HepG2 (cell line): ENCODE measurements at regions not wholly inside any gene's neighbourhood (a gene's known extent, or its start where the extent isn't known, plus 50 kb on each side); places are given as distances from the start of the nearest gene placed in this dataset.

ENCODE experiments used
- ATAC-seq: fragments of 200-7000 bp; cut with Tn5 transposase; 3 replicates; pipeline ENCODE4 v1.9.1; 2020; ENCODE audit warnings: mild to moderate bottlenecking, moderate library complexity
- BruUV-seq: library from RNA; stranded (reverse); fragments of 400-500 nt; replicated peaks from 2 replicates; lab custom pipeline; 2021; lab: Mats Ljungman, UMichigan
- CTCF ChIA-PET: fragments of 300-600 bp; formaldehyde crosslinking; extraction: SDS; loops from one replicate; lab custom pipeline; 2021; ENCODE audit warnings: low total read pairs, inconsistent platforms, low intra/inter-chr PET ratio; lab: Yijun Ruan, JAX
- POLR2A ChIA-PET: fragments of 350-600 bp; sonication (Branson Sonifier 250); formaldehyde crosslinking; loops from one replicate; lab custom pipeline; 2020; ENCODE audit warnings: antibody characterized with exemption, inconsistent platforms; lab: Yijun Ruan, JAX
- DNase-seq: peaks from one replicate; pipeline ENCODE4 v3.0.0-alpha.2; 2015; ENCODE audit warnings: low spot score
- FAIRE-seq: peaks from 3 replicates; lab custom pipeline; 2011; peaks lifted over from hg19 to GRCh38; lab: Jason Lieb, UNC
- H2AFZ ChIP-seq: one replicate; pipeline ENCODE4 v1.6.1; 2011; ENCODE audit warnings: low read length, inconsistent platforms
- H3K27ac ChIP-seq: fragments of 300-600 bp; 3 replicates; pipeline ENCODE4 v1.8.0; 2011; ENCODE audit warnings: mixed run types, mild to moderate bottlenecking, mixed read lengths, low read length, inconsistent platforms; ENCODE audit not compliant: insufficient read depth; ENCODE audit errors: extremely low read length
- H3K27me3 ChIP-seq, 2 experiments: fragments of 200-600 bp in 1 of 2; 2 replicates in 1 of 2; 3 replicates in 1 of 2; pipeline versions ENCODE4 v1.6.0 to v1.8.0; 2011; ENCODE audit warnings: low read length in 2 of 2, mild to moderate bottlenecking in 2 of 2, moderate library complexity in 2 of 2, inconsistent platforms in 1 of 2; ENCODE audit not compliant: insufficient read depth in 2 of 2, control insufficient read depth in 1 of 2
- H3K36me3 ChIP-seq, 2 experiments: fragments of 200-600 bp in 1 of 2; replicated peaks in 1 of 2; 2 replicates in 1 of 2; 3 replicates in 1 of 2; pipeline versions ENCODE4 v1.5.1 to v1.8.0; 2011; ENCODE audit warnings: low read length in 2 of 2, inconsistent platforms in 1 of 2; ENCODE audit not compliant: insufficient read depth in 2 of 2, control insufficient read depth in 1 of 2
- H3K4me1 ChIP-seq: 2 replicates; pipeline ENCODE4 v1.5.1; 2012; ENCODE audit warnings: low read length, inconsistent platforms; ENCODE audit not compliant: insufficient read depth
- H3K4me2 ChIP-seq: 2 replicates; pipeline ENCODE4 v1.6.0; 2011; ENCODE audit warnings: low read depth, low read length, inconsistent platforms
- H3K4me3 ChIP-seq, 3 experiments: fragments of 200-600 bp in 1 of 3; sonication (generic), shearing (Covaris generic) in 1 of 3; replicated peaks in 1 of 3; 2 replicates each; pipeline ENCODE4 v1.5.1; 2011 to 2016; ENCODE audit warnings: low read length in 3 of 3, inconsistent platforms in 2 of 3, low read depth in 2 of 3, mild to moderate bottlenecking in 2 of 3, control low read depth in 1 of 3, mixed read lengths in 1 of 3; ENCODE audit not compliant: insufficient read depth in 1 of 3
- H3K79me2 ChIP-seq: one replicate; pipeline ENCODE4 v1.6.1; 2011; ENCODE audit warnings: low read length, inconsistent platforms; ENCODE audit not compliant: insufficient read depth
- H3K9ac ChIP-seq: 2 replicates; pipeline ENCODE4 v1.6.0; 2011; ENCODE audit warnings: mild to moderate bottlenecking, low read depth, low read length, inconsistent platforms; ENCODE audit not compliant: insufficient read depth
- H3K9me3 ChIP-seq: 2 replicates; pipeline ENCODE4 v1.5.1; 2012; ENCODE audit warnings: mild to moderate bottlenecking, low read length
- H4K20me1 ChIP-seq: 2 replicates; pipeline ENCODE4 v1.6.0; 2011; ENCODE audit warnings: inconsistent platforms, mild to moderate bottlenecking, low read length, moderate library complexity; ENCODE audit not compliant: insufficient read depth
- CCAR2 ChIP-seq: fragments of 200-400 bp; formaldehyde crosslinking; optimal IDR thresholded peaks from 2 replicates; pipeline ENCODE3; 2018; ENCODE audit warnings: low read depth, mild to moderate bottlenecking, low read length, moderate library complexity
- FOXM1 ChIP-seq: sonication (generic); formaldehyde crosslinking; IDR thresholded peaks from 2 replicates; pipeline ENCODE4 v1.5.0; 2020; ENCODE audit warnings: missing genetic modification reagents
- MBNL3 ChIP-seq: fragments of 250-450 bp; sonication (Bioruptor Pico); conservative IDR thresholded peaks from 2 replicates; pipeline ENCODE4 v1.8.0; 2022; ENCODE audit warnings: mild to moderate bottlenecking, inconsistent platforms
- MYC ChIP-seq: sonication (generic); formaldehyde crosslinking; IDR thresholded peaks from 2 replicates; pipeline ENCODE4 v1.9.0; 2021; ENCODE audit warnings: missing genetic modification reagents, borderline replicate concordance
- SAP130 ChIP-seq: IDR thresholded peaks from 2 replicates; pipeline ENCODE4 v1.6.1; 2016; ENCODE audit warnings: low read depth
- SOX5 ChIP-seq: IDR thresholded peaks from 2 replicates; pipeline ENCODE4 v1.6.1; 2016; ENCODE audit warnings: borderline replicate concordance
- ZNF674 ChIP-seq: sonication (generic); formaldehyde crosslinking; IDR thresholded peaks from 2 replicates; pipeline ENCODE4 v1.5.0; 2020; ENCODE audit warnings: low read depth, mild to moderate bottlenecking, missing genetic modification reagents
- ZNF766 ChIP-seq: sonication (generic); formaldehyde crosslinking; IDR thresholded peaks from 2 replicates; pipeline ENCODE4 v1.5.0; 2020; ENCODE audit warnings: missing genetic modification reagents, borderline replicate concordance
- ZNF782 ChIP-seq: sonication (generic); formaldehyde crosslinking; IDR thresholded peaks from 2 replicates; pipeline ENCODE4 v1.4.0; 2020; ENCODE audit warnings: missing genetic modification reagents, mild to moderate bottlenecking, borderline replicate concordance
- WGBS: methylation state at CpG from one replicate; pipeline ENCODE4 v1.1.6; 2017; ENCODE audit warnings: low lambda C conversion rate; 5-methylcytosine and 5-hydroxymethylcytosine counted together
- in situ Hi-C: cut with HindIII; loops from 2 replicates; pipeline ENCODE4 v1.10.0; 2017; ENCODE audit warnings: low pct_unique_long_range_greater_than_20kb; ENCODE audit not compliant: extremely low pct_ligation_motif_present
- intact Hi-C: fragments of 100-400 bp; cut with micrococcal nuclease; formaldehyde crosslinking; loops from one replicate; pipeline ENCODE4 v1.10.0; 2022; ENCODE audit not compliant: unreplicated experiment
- TF ChIP-seq, protein P1 (sequence below): sonication (generic); formaldehyde crosslinking; IDR thresholded peaks from 2 replicates; pipeline ENCODE4 v1.4.0; 2020; ENCODE audit warnings: missing genetic modification reagents, borderline replicate concordance
- TF ChIP-seq, protein P2 (sequence below): sonication (generic); formaldehyde crosslinking; IDR thresholded peaks from 2 replicates; pipeline ENCODE4 v1.8.1; 2022; ENCODE audit warnings: low read depth, mild to moderate bottlenecking, missing genetic modification reagents
- TF ChIP-seq, protein P3 (sequence below): sonication (generic); formaldehyde crosslinking; IDR thresholded peaks from 2 replicates; pipeline ENCODE4 v1.8.0; 2022; ENCODE audit warnings: mild to moderate bottlenecking, missing genetic modification reagents, moderate library complexity

DNA sequence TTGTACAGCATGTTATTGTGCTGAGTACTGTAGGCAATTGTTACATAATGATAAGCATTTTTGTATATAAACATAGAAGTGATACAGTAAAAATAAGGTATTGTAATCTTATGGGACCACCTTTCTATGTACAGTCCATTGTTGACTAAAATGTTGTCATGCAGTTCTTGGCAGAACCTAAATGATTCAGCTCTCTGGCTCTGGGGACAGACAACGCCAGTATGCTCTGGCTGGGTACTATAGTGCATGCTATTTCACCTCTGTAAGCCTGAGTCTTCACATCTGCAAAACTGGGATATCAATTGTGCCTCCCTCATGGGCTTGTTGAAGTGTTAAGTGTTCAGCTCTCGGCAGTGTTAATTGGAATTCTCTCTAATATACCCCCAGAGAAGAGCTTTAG is 674.3 kb downstream of the INHBA start:
- Histone ChIP-seq H4K20me1 (no peaks in the 10 kb centered on the region), H3K4me2 (no peak overlapping the region), H3K9ac (no peak overlapping the region), H3K79me2 (no peaks in the 10 kb centered on the region), H3K9me3 (no peaks in the 10 kb centered on the region), H3K4me1 (no peaks in the 10 kb centered on the region), H2AFZ (no peak overlapping the region), H3K27ac (no peak overlapping the region), H3K36me3 (no peaks in the 10 kb centered on the region), H3K27me3 (no peaks in the 10 kb centered on the region)
- intact Hi-C loops (no loop called here), in situ Hi-C loops (no loop called here)
- WGBS: 0% methylated on average over 1 of the region's 2 CpGs
- BruUV-seq: no TSS peak
- CTCF ChIA-PET: no interaction called here
- DNase-seq: no peak
- POLR2A ChIA-PET: no interaction called here
- no peak for FAIRE-seq
- no peak for TF ChIP-seq MYC (CRISPR knock-in tag)
- no peak for TF ChIP-seq ZNF766 (CRISPR knock-in tag)
- no peak for TF ChIP-seq ZNF782
- no peak for TF ChIP-seq CCAR2
- TF ChIP-seq, all 625 proteins: peak for 0
- ATAC-seq: no peak
- no peak overlapping the region for H3K4me3 ChIP-seq

DNA sequence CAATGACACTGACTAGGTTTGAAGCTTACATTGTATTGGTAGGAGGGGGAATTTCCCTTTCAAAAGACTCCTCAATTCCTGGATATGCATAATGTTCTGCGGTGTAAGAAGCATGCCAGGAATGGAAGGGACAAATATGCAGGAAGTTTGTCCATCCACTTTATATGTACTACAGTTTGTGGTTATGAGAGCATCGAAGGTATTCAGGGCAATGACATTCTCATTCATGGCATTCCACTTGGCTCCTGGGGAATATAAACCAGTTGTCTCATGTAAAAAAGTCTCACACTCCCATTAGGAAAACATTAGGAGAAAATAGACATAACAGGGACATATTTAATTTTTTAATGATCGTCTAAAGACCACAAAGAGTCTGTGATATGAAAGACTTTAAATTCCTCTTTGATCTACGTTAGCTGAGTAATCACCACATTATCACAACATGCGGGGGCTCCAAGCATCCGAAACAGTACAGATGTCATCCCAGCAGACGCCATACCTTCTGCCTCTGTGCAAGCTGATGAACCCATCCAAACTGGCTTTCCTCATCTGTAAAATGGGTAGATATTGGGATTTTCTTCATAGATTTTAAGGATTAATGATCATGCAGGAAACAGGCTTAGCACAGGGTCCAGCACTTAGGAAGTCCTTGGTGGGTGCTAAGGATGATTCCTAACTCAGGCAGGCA is 675.3 kb downstream of the INHBA start:
- H3K4me1 ChIP-seq: no peaks in the 10 kb centered on the region
- no peaks in the 10 kb centered on the region for H3K36me3 ChIP-seq
- no peak overlapping the region for H3K9ac ChIP-seq
- in situ Hi-C loops (no loop called here), intact Hi-C loops (no loop called here)
- H3K9me3 ChIP-seq: no peaks in the 10 kb centered on the region
- 37% methylated on average over 7 of the region's 7 CpGs for WGBS
- ATAC-seq (no peak), DNase-seq (no peak), FAIRE-seq (no peak)
- BruUV-seq: no TSS peak
- no peak overlapping the region for H2AFZ ChIP-seq
- H3K27ac ChIP-seq: no peak overlapping the region
- ChIA-PET POLR2A (no interaction called here), CTCF (no interaction called here)
- H3K4me2 ChIP-seq: no peak overlapping the region
- H3K4me3 ChIP-seq: no peak overlapping the region
- no peaks in the 10 kb centered on the region for H3K27me3 ChIP-seq
- H3K79me2 ChIP-seq: no peaks in the 10 kb centered on the region
- no peaks in the 10 kb centered on the region; the same call in 1 of the 2 replicates for H4K20me1 ChIP-seq
- TF ChIP-seq SOX5: no peak
- TF ChIP-seq ZNF674 (CRISPR knock-in tag): no peak
- no peak for TF ChIP-seq FOXM1 (CRISPR knock-in tag)
- TF ChIP-seq, protein P1, sequence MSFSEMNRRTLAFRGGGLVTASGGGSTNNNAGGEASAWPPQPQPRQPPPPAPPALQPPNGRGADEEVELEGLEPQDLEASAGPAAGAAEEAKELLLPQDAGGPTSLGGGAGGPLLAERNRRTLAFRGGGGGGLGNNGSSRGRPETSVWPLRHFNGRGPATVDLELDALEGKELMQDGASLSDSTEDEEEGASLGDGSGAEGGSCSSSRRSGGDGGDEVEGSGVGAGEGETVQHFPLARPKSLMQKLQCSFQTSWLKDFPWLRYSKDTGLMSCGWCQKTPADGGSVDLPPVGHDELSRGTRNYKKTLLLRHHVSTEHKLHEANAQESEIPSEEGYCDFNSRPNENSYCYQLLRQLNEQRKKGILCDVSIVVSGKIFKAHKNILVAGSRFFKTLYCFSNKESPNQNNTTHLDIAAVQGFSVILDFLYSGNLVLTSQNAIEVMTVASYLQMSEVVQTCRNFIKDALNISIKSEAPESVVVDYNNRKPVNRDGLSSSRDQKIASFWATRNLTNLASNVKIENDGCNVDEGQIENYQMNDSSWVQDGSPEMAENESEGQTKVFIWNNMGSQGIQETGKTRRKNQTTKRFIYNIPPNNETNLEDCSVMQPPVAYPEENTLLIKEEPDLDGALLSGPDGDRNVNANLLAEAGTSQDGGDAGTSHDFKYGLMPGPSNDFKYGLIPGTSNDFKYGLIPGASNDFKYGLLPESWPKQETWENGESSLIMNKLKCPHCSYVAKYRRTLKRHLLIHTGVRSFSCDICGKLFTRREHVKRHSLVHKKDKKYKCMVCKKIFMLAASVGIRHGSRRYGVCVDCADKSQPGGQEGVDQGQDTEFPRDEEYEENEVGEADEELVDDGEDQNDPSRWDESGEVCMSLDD (CRISPR knock-in tag): no peak
- TF ChIP-seq, protein P2, sequence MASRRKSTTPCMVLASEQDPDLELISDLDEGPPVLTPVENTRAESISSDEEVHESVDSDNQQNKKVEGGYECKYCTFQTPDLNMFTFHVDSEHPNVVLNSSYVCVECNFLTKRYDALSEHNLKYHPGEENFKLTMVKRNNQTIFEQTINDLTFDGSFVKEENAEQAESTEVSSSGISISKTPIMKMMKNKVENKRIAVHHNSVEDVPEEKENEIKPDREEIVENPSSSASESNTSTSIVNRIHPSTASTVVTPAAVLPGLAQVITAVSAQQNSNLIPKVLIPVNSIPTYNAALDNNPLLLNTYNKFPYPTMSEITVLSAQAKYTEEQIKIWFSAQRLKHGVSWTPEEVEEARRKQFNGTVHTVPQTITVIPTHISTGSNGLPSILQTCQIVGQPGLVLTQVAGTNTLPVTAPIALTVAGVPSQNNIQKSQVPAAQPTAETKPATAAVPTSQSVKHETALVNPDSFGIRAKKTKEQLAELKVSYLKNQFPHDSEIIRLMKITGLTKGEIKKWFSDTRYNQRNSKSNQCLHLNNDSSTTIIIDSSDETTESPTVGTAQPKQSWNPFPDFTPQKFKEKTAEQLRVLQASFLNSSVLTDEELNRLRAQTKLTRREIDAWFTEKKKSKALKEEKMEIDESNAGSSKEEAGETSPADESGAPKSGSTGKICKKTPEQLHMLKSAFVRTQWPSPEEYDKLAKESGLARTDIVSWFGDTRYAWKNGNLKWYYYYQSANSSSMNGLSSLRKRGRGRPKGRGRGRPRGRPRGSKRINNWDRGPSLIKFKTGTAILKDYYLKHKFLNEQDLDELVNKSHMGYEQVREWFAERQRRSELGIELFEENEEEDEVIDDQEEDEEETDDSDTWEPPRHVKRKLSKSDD (CRISPR knock-in tag): no peak
- no peak for TF ChIP-seq MBNL3
- TF ChIP-seq, protein P3, sequence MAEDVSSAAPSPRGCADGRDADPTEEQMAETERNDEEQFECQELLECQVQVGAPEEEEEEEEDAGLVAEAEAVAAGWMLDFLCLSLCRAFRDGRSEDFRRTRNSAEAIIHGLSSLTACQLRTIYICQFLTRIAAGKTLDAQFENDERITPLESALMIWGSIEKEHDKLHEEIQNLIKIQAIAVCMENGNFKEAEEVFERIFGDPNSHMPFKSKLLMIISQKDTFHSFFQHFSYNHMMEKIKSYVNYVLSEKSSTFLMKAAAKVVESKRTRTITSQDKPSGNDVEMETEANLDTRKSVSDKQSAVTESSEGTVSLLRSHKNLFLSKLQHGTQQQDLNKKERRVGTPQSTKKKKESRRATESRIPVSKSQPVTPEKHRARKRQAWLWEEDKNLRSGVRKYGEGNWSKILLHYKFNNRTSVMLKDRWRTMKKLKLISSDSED (CRISPR knock-in tag): no peak
- TF ChIP-seq SAP130 (CRISPR knock-in tag): no peak
